ENCODE measurements at regions not wholly inside any gene's neighbourhood (a gene's known extent, or its start where the extent isn't known, plus 50 kb on each side); places are given as distances from the start of the nearest gene placed in this dataset.
"Not testable (repeated sequence)": the region's sequence is repeated elsewhere in the genome, so short reads cannot be mapped to it uniquely, and the experiment has no call there.

GRCh38 chr5:72692651-72693442, 123.6 kb upstream of the TNPO1 start:
- no peak for DNase-seq (ENCODE audit: low read depth in 2 of 2)

GRCh38 chr5:72692231-72692637, 124.2 kb upstream of the TNPO1 start:
- no peak for DNase-seq (ENCODE audit: low read depth in 2 of 2)

- no peak for DNase-seq (ENCODE audit: low read depth in 2 of 2)
These were observed 124.7 kb upstream of the TNPO1 start for GRCh38 chr5:72691751-72692150.

GRCh38 chr5:72688916-72689315, 127.5 kb upstream of the TNPO1 start:
- DNase-seq (ENCODE audit: low read depth in 2 of 2), result no peak

GRCh38 chr5:72687288-72687687, 129.2 kb upstream of the TNPO1 start:
- no peak for DNase-seq (ENCODE audit: low read depth in 2 of 2)

- DNase-seq (ENCODE audit: low read depth in 2 of 2), result no peak
These were observed 133.9 kb upstream of the TNPO1 start for GRCh38 chr5:72682561-72682960.

GRCh38 chr5:72681781-72682180, 134.7 kb upstream of the TNPO1 start:
- no peak for DNase-seq (ENCODE audit: low read depth in 2 of 2)

GRCh38 chr5:72677447-72677846, 139.0 kb upstream of the TNPO1 start:
- DNase-seq (ENCODE audit: low read depth in 2 of 2), result no peak

- not testable (repeated sequence) for DNase-seq (ENCODE audit: low read depth in 2 of 2)
These were observed 139.6 kb upstream of the TNPO1 start for GRCh38 chr5:72676831-72677230.

GRCh38 chr5:72673623-72674022, 142.8 kb upstream of the TNPO1 start:
- no peak for DNase-seq (ENCODE audit: low read depth in 2 of 2)

GRCh38 chr5:72673180-72673579, 143.3 kb upstream of the TNPO1 start:
- no peak for DNase-seq (ENCODE audit: low read depth in 2 of 2)

- no peak for DNase-seq (ENCODE audit: low read depth in 2 of 2)
These were observed 148.8 kb upstream of the TNPO1 start for GRCh38 chr5:72667708-72668107.

GRCh38 chr5:72662936-72663335, 153.5 kb upstream of the TNPO1 start:
- DNase-seq (ENCODE audit: low read depth in 2 of 2), result no peak

- DNase-seq (ENCODE audit: low read depth in 2 of 2), result no peak
These were observed 154.2 kb upstream of the TNPO1 start for GRCh38 chr5:72662305-72662704.

- DNase-seq (ENCODE audit: low read depth in 2 of 2), result no peak
These were observed 154.2 kb upstream of the ZNF366 start for GRCh38 chr5:72661405-72661804.

GRCh38 chr5:72659726-72660125, 152.5 kb upstream of the ZNF366 start:
- no peak for DNase-seq (ENCODE audit: low read depth in 2 of 2)

GRCh38 chr5:72658761-72659540, 151.7 kb upstream of the ZNF366 start:
- DNase-seq (ENCODE audit: low read depth in 2 of 2), result no peak

GRCh38 chr5:72658161-72658560, 151.0 kb upstream of the ZNF366 start:
- no peak for DNase-seq (ENCODE audit: low read depth in 2 of 2)

- no peak for DNase-seq (ENCODE audit: low read depth in 2 of 2)
These were observed 149.7 kb upstream of the ZNF366 start for GRCh38 chr5:72656756-72657513.

GRCh38 chr5:72656331-72656730, 149.1 kb upstream of the ZNF366 start:
- DNase-seq (ENCODE audit: low read depth in 2 of 2), result no peak

- DNase-seq (ENCODE audit: low read depth in 2 of 2), result no peak
These were observed 147.0 kb upstream of the ZNF366 start for GRCh38 chr5:72654231-72654630.

- DNase-seq (ENCODE audit: low read depth in 2 of 2), result no peak
These were observed 146.4 kb upstream of the ZNF366 start for GRCh38 chr5:72653586-72653985.
